ENCODE measurements at regions not wholly inside any gene's neighbourhood (a gene's known extent, or its start where the extent isn't known, plus 50 kb on each side); places are given as distances from the start of the nearest gene placed in this dataset.
"Not testable (repeated sequence)": the region's sequence is repeated elsewhere in the genome, so short reads cannot be mapped to it uniquely, and the experiment has no call there.

- no peak for DNase-seq
These were observed 229.6 kb downstream of the LY86 start for GRCh38 chr6:6818078-6818639.

GRCh38 chr6:6820641-6821238, 232.2 kb downstream of the LY86 start:
- no peak for DNase-seq

- no peak for DNase-seq
These were observed 233.2 kb downstream of the LY86 start for GRCh38 chr6:6821639-6822261.

GRCh38 chr6:6823030-6823429, 234.5 kb downstream of the LY86 start:
- DNase-seq = no peak

GRCh38 chr6:6823568-6824224, 235.2 kb downstream of the LY86 start:
- no peak for DNase-seq

- no peak for DNase-seq
These were observed 235.9 kb downstream of the LY86 start for GRCh38 chr6:6824381-6824780.

GRCh38 chr6:6825193-6825784, 236.8 kb downstream of the LY86 start:
- no peak for DNase-seq

- DNase-seq = no peak
These were observed 237.8 kb downstream of the LY86 start for GRCh38 chr6:6826095-6826901.

- no peak for DNase-seq
These were observed 238.4 kb downstream of the LY86 start for GRCh38 chr6:6826961-6827360.

- no peak for DNase-seq
These were observed 241.6 kb downstream of the LY86 start for GRCh38 chr6:6829872-6830685.

GRCh38 chr6:6830686-6831063, 242.2 kb downstream of the LY86 start:
- not testable (repeated sequence) for DNase-seq

- DNase-seq = no peak
These were observed 243.9 kb downstream of the LY86 start for GRCh38 chr6:6832439-6832838.

- DNase-seq = no peak
These were observed 246.1 kb downstream of the LY86 start for GRCh38 chr6:6834356-6835222.

- DNase-seq = no peak
These were observed 246.6 kb downstream of the LY86 start for GRCh38 chr6:6835223-6835503.

GRCh38 chr6:6836609-6837406, 248.3 kb downstream of the LY86 start:
- no peak for DNase-seq

- DNase-seq = no peak
These were observed 249.1 kb downstream of the LY86 start for GRCh38 chr6:6837541-6838080.

GRCh38 chr6:6840831-6841291, 252.3 kb downstream of the LY86 start:
- DNase-seq = no peak

GRCh38 chr6:6841571-6841970, 253.1 kb downstream of the LY86 start:
- no peak for DNase-seq

- no peak for DNase-seq
These were observed 253.8 kb downstream of the LY86 start for GRCh38 chr6:6842291-6842690.

GRCh38 chr6:6843057-6843627, 254.6 kb downstream of the LY86 start:
- no peak for DNase-seq
